WTC11 (cell line): ENCODE measurements at regions not wholly inside any gene's neighbourhood (a gene's known extent, or its start where the extent isn't known, plus 50 kb on each side); places are given as distances from the start of the nearest gene placed in this dataset.

ENCODE experiments used
- ATAC-seq: fragments of 200-7000 bp; cut with Tn5 transposase; 2 replicates; pipeline ENCODE4 v1.10.0; 2021; ENCODE audit warnings: mild to moderate bottlenecking, moderate library complexity
- CTCF ChIA-PET: fragments of 300-600 bp; sonication (Branson Sonifier 250); formaldehyde crosslinking; loops from one replicate; lab custom pipeline; 2021; ENCODE audit warnings: antibody characterized with exemption; lab: Charles Lee
- POLR2A ChIA-PET: fragments of 350-600 bp; sonication (Branson Sonifier 250); formaldehyde crosslinking; loops from one replicate; lab custom pipeline; 2021; ENCODE audit warnings: antibody characterized with exemption; lab: Charles Lee
- DNase-seq: peaks from one replicate; pipeline ENCODE4 v3.0.0; 2021; ENCODE audit warnings: low spot score
- H3K27ac Mint-ChIP-seq: 2 replicates; pipeline ENCODE4 v1.8.0; 2021; ENCODE audit warnings: mixed read lengths
- H3K27me3 Mint-ChIP-seq: 2 replicates; pipeline ENCODE4 v1.8.0; 2021; ENCODE audit warnings: low read depth, mild to moderate bottlenecking, moderate library complexity, mixed read lengths
- H3K36me3 Mint-ChIP-seq: 2 replicates; pipeline ENCODE4 v1.8.0; 2021; ENCODE audit warnings: mixed read lengths
- H3K4me1 Mint-ChIP-seq: 2 replicates; pipeline ENCODE4 v1.8.0; 2022; ENCODE audit warnings: mixed read lengths
- H3K4me3 Mint-ChIP-seq: 2 replicates; pipeline ENCODE4 v1.8.0; 2021; ENCODE audit warnings: mild to moderate bottlenecking, moderate library complexity, mixed read lengths
- H3K9me3 Mint-ChIP-seq: 2 replicates; pipeline ENCODE4 v1.8.0; 2021; ENCODE audit warnings: mixed read lengths
- ATF1 ChIP-seq: sonication (generic); formaldehyde crosslinking; IDR thresholded peaks from 2 replicates; pipeline ENCODE4 v1.8.1; 2023; ENCODE audit warnings: mild to moderate bottlenecking, moderate library complexity, missing genetic modification reagents
- CREB1 ChIP-seq: sonication (generic); formaldehyde crosslinking; IDR thresholded peaks from 2 replicates; pipeline ENCODE4 v1.8.0; 2023; ENCODE audit warnings: mild to moderate bottlenecking, missing genetic modification reagents
- ETV6 ChIP-seq: sonication (generic); formaldehyde crosslinking; IDR thresholded peaks from 2 replicates; pipeline ENCODE4 v1.8.1; 2022; ENCODE audit warnings: mild to moderate bottlenecking, missing genetic modification reagents
- GTF2I ChIP-seq: fragments of 250-450 bp; sonication (Bioruptor Pico); conservative IDR thresholded peaks from 2 replicates; pipeline ENCODE4 v1.4.0; 2021; ENCODE audit warnings: mild to moderate bottlenecking
- IRF2 ChIP-seq: sonication (generic); formaldehyde crosslinking; IDR thresholded peaks from 2 replicates; pipeline ENCODE4 v1.8.0; 2022; ENCODE audit warnings: low read depth, missing genetic modification reagents, borderline replicate concordance
- JAZF1 ChIP-seq: fragments of 250-450 bp; sonication (Bioruptor Pico); IDR thresholded peaks from 2 replicates; pipeline ENCODE4 v1.9.0; 2021; ENCODE audit warnings: moderate library complexity, mild to moderate bottlenecking, inconsistent platforms
- NFE2L1 ChIP-seq: sonication (generic); formaldehyde crosslinking; IDR thresholded peaks from 2 replicates; pipeline ENCODE4 v1.8.1; 2023; ENCODE audit warnings: missing genetic modification reagents
- NR3C1 ChIP-seq: sonication (generic); formaldehyde crosslinking; conservative IDR thresholded peaks from 2 replicates; pipeline ENCODE4 v1.8.1; 2023; ENCODE audit warnings: low read depth, mild to moderate bottlenecking, missing genetic modification reagents
- SOX15 ChIP-seq: fragments of 250-450 bp; sonication (Bioruptor Pico); IDR thresholded peaks from 2 replicates; pipeline ENCODE4 v1.9.0; 2021; ENCODE audit warnings: mild to moderate bottlenecking
- TP53 ChIP-seq: sonication (generic); formaldehyde crosslinking; IDR thresholded peaks from 2 replicates; pipeline ENCODE4 v1.8.1; 2023; ENCODE audit warnings: mild to moderate bottlenecking, missing genetic modification reagents
- ZNF263 ChIP-seq: sonication (generic); formaldehyde crosslinking; IDR thresholded peaks from 2 replicates; pipeline ENCODE4 v1.8.1; 2022; ENCODE audit warnings: low read depth, mild to moderate bottlenecking, moderate library complexity, missing genetic modification reagents
- ZNF423 ChIP-seq: fragments of 250-450 bp; sonication (Bioruptor Pico); IDR thresholded peaks from 2 replicates; pipeline ENCODE4 v2.1.2; 2022; ENCODE audit warnings: mild to moderate bottlenecking, moderate library complexity
- TF ChIP-seq, protein P1 (sequence below): sonication (generic); formaldehyde crosslinking; IDR thresholded peaks from 2 replicates; pipeline ENCODE4 v1.8.1; 2022; ENCODE audit warnings: low read depth, missing genetic modification reagents, borderline replicate concordance
- TF ChIP-seq, protein P2 (sequence below): sonication (generic); formaldehyde crosslinking; IDR thresholded peaks from 2 replicates; pipeline ENCODE4 v1.8.1; 2022; ENCODE audit warnings: missing genetic modification reagents, borderline replicate concordance
- TF ChIP-seq, protein P3 (sequence below): sonication (generic); formaldehyde crosslinking; IDR thresholded peaks from 2 replicates; pipeline ENCODE4 v1.8.0; 2022; ENCODE audit warnings: mild to moderate bottlenecking, missing genetic modification reagents
- TF ChIP-seq, protein P4 (sequence below): fragments of 250-450 bp; sonication (Bioruptor Pico); IDR thresholded peaks from 2 replicates; pipeline ENCODE4 v1.9.0; 2021; ENCODE audit warnings: moderate library complexity, mild to moderate bottlenecking, inconsistent platforms, borderline replicate concordance
- TF ChIP-seq, protein P5 (sequence below): sonication (generic); formaldehyde crosslinking; IDR thresholded peaks from 2 replicates; pipeline ENCODE4 v1.8.0; 2022; ENCODE audit warnings: mild to moderate bottlenecking, missing genetic modification reagents
- TF ChIP-seq, protein P6 (sequence below): sonication (generic); formaldehyde crosslinking; IDR thresholded peaks from 2 replicates; pipeline ENCODE4 v1.8.0; 2022; ENCODE audit warnings: mild to moderate bottlenecking, missing genetic modification reagents

DNA sequence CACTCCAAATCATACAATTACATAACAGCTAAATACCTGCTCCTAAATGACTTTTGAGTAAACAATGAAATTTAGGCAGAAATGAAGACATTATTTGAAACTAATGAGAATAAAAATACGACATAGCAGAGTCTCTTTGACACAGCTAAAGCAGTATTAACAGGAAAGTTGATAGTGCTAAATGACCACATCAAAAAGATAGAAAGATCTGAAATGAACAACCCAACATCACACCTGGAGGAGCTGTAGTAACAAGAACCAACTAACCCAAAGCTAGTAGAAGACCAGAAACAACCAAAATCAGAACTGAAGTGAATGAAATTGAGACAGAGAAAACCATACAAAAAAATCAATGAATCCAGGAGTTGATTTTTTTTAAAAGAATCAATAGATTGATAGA, 257.8 kb downstream of the ARAP2 start:
- no peaks in the 10 kb centered on the region for H3K36me3 Mint-ChIP-seq
- no peak overlapping the region for H3K4me3 Mint-ChIP-seq
- no peak overlapping the region for H3K27ac Mint-ChIP-seq
- DNase-seq = no peak
- H3K9me3 Mint-ChIP-seq = peaks cover 18% of the 10 kb centered on the region
- CTCF ChIA-PET = no interaction called here
- H3K27me3 Mint-ChIP-seq = no peaks in the 10 kb centered on the region
- no peaks in the 10 kb centered on the region for H3K4me1 Mint-ChIP-seq
- TF ChIP-seq CREB1 (CRISPR knock-in tag) = no peak
- no peak for TF ChIP-seq ETV6 (CRISPR knock-in tag)
- no peak for TF ChIP-seq NFE2L1
- TF ChIP-seq, protein P1, sequence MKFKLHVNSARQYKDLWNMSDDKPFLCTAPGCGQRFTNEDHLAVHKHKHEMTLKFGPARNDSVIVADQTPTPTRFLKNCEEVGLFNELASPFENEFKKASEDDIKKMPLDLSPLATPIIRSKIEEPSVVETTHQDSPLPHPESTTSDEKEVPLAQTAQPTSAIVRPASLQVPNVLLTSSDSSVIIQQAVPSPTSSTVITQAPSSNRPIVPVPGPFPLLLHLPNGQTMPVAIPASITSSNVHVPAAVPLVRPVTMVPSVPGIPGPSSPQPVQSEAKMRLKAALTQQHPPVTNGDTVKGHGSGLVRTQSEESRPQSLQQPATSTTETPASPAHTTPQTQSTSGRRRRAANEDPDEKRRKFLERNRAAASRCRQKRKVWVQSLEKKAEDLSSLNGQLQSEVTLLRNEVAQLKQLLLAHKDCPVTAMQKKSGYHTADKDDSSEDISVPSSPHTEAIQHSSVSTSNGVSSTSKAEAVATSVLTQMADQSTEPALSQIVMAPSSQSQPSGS = no peak
- no peak for TF ChIP-seq ZNF263 (CRISPR knock-in tag)
- TF ChIP-seq, protein P2, sequence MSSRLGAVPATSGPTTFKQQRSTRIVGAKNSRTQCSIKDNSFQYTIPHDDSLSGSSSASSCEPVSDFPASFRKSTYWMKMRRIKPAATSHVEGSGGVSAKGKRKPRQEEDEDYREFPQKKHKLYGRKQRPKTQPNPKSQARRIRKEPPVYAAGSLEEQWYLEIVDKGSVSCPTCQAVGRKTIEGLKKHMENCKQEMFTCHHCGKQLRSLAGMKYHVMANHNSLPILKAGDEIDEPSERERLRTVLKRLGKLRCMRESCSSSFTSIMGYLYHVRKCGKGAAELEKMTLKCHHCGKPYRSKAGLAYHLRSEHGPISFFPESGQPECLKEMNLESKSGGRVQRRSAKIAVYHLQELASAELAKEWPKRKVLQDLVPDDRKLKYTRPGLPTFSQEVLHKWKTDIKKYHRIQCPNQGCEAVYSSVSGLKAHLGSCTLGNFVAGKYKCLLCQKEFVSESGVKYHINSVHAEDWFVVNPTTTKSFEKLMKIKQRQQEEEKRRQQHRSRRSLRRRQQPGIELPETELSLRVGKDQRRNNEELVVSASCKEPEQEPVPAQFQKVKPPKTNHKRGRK = no peak
- no peak for TF ChIP-seq NR3C1 (CRISPR knock-in tag)
- TF ChIP-seq SOX15 (CRISPR knock-in tag) = no peak
- TF ChIP-seq, protein P3, sequence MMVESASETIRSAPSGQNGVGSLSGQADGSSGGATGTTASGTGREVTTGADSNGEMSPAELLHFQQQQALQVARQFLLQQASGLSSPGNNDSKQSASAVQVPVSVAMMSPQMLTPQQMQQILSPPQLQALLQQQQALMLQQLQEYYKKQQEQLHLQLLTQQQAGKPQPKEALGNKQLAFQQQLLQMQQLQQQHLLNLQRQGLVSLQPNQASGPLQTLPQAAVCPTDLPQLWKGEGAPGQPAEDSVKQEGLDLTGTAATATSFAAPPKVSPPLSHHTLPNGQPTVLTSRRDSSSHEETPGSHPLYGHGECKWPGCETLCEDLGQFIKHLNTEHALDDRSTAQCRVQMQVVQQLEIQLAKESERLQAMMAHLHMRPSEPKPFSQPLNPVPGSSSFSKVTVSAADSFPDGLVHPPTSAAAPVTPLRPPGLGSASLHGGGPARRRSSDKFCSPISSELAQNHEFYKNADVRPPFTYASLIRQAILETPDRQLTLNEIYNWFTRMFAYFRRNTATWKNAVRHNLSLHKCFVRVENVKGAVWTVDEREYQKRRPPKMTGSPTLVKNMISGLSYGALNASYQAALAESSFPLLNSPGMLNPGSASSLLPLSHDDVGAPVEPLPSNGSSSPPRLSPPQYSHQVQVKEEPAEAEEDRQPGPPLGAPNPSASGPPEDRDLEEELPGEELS (CRISPR knock-in tag) = no peak
- TF ChIP-seq, protein P4, sequence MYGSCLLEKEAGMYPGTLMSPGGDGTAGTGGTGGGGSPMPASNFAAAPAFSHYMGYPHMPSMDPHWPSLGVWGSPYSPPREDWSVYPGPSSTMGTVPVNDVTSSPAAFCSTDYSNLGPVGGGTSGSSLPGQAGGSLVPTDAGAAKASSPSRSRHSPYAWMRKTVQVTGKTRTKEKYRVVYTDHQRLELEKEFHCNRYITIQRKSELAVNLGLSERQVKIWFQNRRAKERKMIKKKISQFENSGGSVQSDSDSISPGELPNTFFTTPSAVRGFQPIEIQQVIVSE (CRISPR knock-in tag) = no peak
- TF ChIP-seq JAZF1 = no peak
- TF ChIP-seq IRF2 (CRISPR knock-in tag) = no peak
- TF ChIP-seq ATF1 = no peak
- TF ChIP-seq, protein P5, sequence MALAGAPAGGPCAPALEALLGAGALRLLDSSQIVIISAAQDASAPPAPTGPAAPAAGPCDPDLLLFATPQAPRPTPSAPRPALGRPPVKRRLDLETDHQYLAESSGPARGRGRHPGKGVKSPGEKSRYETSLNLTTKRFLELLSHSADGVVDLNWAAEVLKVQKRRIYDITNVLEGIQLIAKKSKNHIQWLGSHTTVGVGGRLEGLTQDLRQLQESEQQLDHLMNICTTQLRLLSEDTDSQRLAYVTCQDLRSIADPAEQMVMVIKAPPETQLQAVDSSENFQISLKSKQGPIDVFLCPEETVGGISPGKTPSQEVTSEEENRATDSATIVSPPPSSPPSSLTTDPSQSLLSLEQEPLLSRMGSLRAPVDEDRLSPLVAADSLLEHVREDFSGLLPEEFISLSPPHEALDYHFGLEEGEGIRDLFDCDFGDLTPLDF (CRISPR knock-in tag) = no peak
- no peak for TF ChIP-seq ZNF423 (CRISPR knock-in tag)
- TF ChIP-seq, all 79 proteins: peak for 0
- POLR2A ChIA-PET = no interaction called here
- no peak for ATAC-seq

DNA sequence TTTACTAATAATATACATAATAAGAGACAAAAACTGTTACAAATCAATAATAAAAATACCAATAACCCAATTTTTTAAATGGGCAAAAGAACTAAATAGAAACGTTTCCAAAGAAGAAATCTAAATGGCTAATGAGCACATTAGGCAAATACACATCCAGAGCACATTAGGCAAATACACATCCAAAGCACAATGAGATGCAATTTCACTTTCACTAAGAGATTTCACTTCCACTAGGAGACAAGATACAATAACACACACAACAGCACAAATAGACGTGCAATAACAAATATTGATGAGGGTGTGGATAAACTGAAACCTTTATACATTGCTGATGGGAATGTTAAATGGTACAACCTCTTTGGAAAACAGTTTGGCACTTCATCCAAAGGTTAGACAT, 250.7 kb downstream of the ARAP2 start:
- no peaks in the 10 kb centered on the region for H3K27me3 Mint-ChIP-seq
- ChIA-PET POLR2A (no interaction called here), CTCF (no interaction called here)
- DNase-seq (no peak), ATAC-seq (no peak)
- H3K4me1 Mint-ChIP-seq = no peaks in the 10 kb centered on the region
- H3K4me3 Mint-ChIP-seq = no peak overlapping the region
- TF ChIP-seq CREB1 (CRISPR knock-in tag) (no peak), GTF2I (CRISPR knock-in tag) (no peak), NR3C1 (CRISPR knock-in tag) (no peak), TP53 (CRISPR knock-in tag) (no peak)
- TF ChIP-seq, protein P1 = no peak
- TF ChIP-seq, protein P3 (CRISPR knock-in tag) = no peak
- TF ChIP-seq, protein P6, sequence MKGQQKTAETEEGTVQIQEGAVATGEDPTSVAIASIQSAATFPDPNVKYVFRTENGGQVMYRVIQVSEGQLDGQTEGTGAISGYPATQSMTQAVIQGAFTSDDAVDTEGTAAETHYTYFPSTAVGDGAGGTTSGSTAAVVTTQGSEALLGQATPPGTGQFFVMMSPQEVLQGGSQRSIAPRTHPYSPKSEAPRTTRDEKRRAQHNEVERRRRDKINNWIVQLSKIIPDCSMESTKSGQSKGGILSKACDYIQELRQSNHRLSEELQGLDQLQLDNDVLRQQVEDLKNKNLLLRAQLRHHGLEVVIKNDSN (CRISPR knock-in tag) = no peak
- H3K9me3 Mint-ChIP-seq = peaks cover 9% of the 10 kb centered on the region
- H3K27ac Mint-ChIP-seq = no peak overlapping the region
- no peaks in the 10 kb centered on the region for H3K36me3 Mint-ChIP-seq
